Tibial artery (tissue), 4 donors: ENCODE measurements at regions not wholly inside any gene's neighbourhood (a gene's known extent, or its start where the extent isn't known, plus 50 kb on each side); places are given as distances from the start of the nearest gene placed in this dataset.

Experiments used
- DNase-seq, 2 donors: peaks; one replicate each; pipeline ENCODE4 v3.0.0-alpha.2; 2019
- H3K27ac ChIP-seq, 2 donors: fragments of 200-600 bp; sonication (generic) in 1 of 2; 1 replicate in 1 of 2; 2 replicates in 1 of 2; pipeline ENCODE4 v1.5.1; 2018 to 2019; ENCODE audit warnings: mild to moderate bottlenecking in 1 of 2
- H3K27me3 ChIP-seq, 2 donors: fragments of 200-600 bp; sonication (generic) in 1 of 2; one replicate each; pipeline versions ENCODE4 v1.5.1 to v1.6.0; 2016 to 2019
- H3K36me3 ChIP-seq, 3 donors: fragments of 200-600 bp; sonication (generic) in 2 of 3; one replicate each; pipeline ENCODE4 v1.5.1; 2016 to 2019; ENCODE audit warnings: mild to moderate bottlenecking in 2 of 3
- H3K4me1 ChIP-seq, 4 donors: fragments of 200-600 bp; sonication (generic) in 2 of 4; 1 replicate in 3 of 4; 2 replicates in 1 of 4; pipeline ENCODE4 v1.5.1; 2016 to 2019
- H3K4me3 ChIP-seq, 2 donors: fragments of 200-600 bp; sonication (generic) in 1 of 2; 1 replicate in 1 of 2; 2 replicates in 1 of 2; pipeline ENCODE4 v1.5.1; 2018 to 2019; ENCODE audit warnings: mild to moderate bottlenecking in 2 of 2
- H3K9me3 ChIP-seq, 3 donors: fragments of 200-600 bp; sonication (generic) in 1 of 3; one replicate each; pipeline ENCODE4 v1.5.1; 2016 to 2019
- CTCF ChIP-seq, 2 experiments: fragments of 200-600 bp in 1 of 2; fragments of 450-650 bp in 1 of 2; IDR thresholded peaks; one replicate each; pipeline ENCODE4 v1.5.1; 2017 to 2019; ENCODE audit warnings: antibody characterized with exemption in 2 of 2, mild to moderate bottlenecking in 1 of 2, moderate library complexity in 1 of 2
- intact Hi-C: fragments of 100-400 bp; cut with DNase I; formaldehyde crosslinking; loops from one replicate; pipeline ENCODE4 v1.15.0; 2023; ENCODE audit warnings: low total_unique reads

- H3K4me1 ChIP-seq: no peaks in the 10 kb centered on the region
- intact Hi-C loops: no loop called here
- TF ChIP-seq CTCF (IDR thresholded peaks at IDR 0.05): no peak
- H3K4me3 ChIP-seq: no peak overlapping the region
- H3K27me3 ChIP-seq: no peaks in the 10 kb centered on the region
- DNase-seq: no peak
- no peak overlapping the region for H3K27ac ChIP-seq
- no peaks in the 10 kb centered on the region for H3K36me3 ChIP-seq
- peaks cover 0 to 26% (median 11%) of the 10 kb centered on the region in 3 donors for H3K9me3 ChIP-seq
These were observed 112.1 kb upstream of the C1orf87 start for GRCh38 chr1:60185684-60186083.

- intact Hi-C loops: no loop called here
- no peaks in the 10 kb centered on the region for H3K36me3 ChIP-seq
- H3K9me3 ChIP-seq: peaks cover 0 to 26% (median 11%) of the 10 kb centered on the region in 3 donors
- no peaks in the 10 kb centered on the region for H3K4me1 ChIP-seq
- H3K27ac ChIP-seq: no peak overlapping the region
- no peak for TF ChIP-seq CTCF (IDR thresholded peaks at IDR 0.05)
- no peak for DNase-seq
- H3K27me3 ChIP-seq: no peaks in the 10 kb centered on the region
- no peak overlapping the region for H3K4me3 ChIP-seq
These were observed 111.0 kb upstream of the C1orf87 start for GRCh38 chr1:60184521-60184920.

GRCh38 chr1:60173729-60174505, 100.3 kb upstream of the C1orf87 start:
- DNase-seq: no peak
- no peak overlapping the region for H3K4me3 ChIP-seq
- intact Hi-C loops: no loop called here
- TF ChIP-seq CTCF (IDR thresholded peaks at IDR 0.05): no peak
- no peaks in the 10 kb centered on the region for H3K27me3 ChIP-seq
- peaks cover 0 to 8% (median 0%) of the 10 kb centered on the region in 4 donors for H3K4me1 ChIP-seq
- no peaks in the 10 kb centered on the region for H3K9me3 ChIP-seq
- no peak overlapping the region for H3K27ac ChIP-seq
- H3K36me3 ChIP-seq: no peaks in the 10 kb centered on the region

GRCh38 chr1:60173006-60173405, 99.4 kb upstream of the C1orf87 start:
- Histone ChIP-seq H3K4me1 (peaks cover 0 to 17% (median 0%) of the 10 kb centered on the region in 4 donors), H3K36me3 (no peaks in the 10 kb centered on the region), H3K27me3 (no peaks in the 10 kb centered on the region), H3K9me3 (no peaks in the 10 kb centered on the region), H3K27ac (no peak overlapping the region), H3K4me3 (no peak overlapping the region)
- TF ChIP-seq CTCF (IDR thresholded peaks at IDR 0.05): no peak
- intact Hi-C loops: no loop called here
- DNase-seq: no peak

GRCh38 chr1:60171801-60172200, 98.2 kb upstream of the C1orf87 start:
- Histone ChIP-seq H3K4me3 (no peak overlapping the region), H3K9me3 (no peaks in the 10 kb centered on the region), H3K4me1 (peaks cover 0 to 17% (median 0%) of the 10 kb centered on the region in 4 donors), H3K36me3 (no peaks in the 10 kb centered on the region), H3K27me3 (no peaks in the 10 kb centered on the region), H3K27ac (no peak overlapping the region)
- intact Hi-C loops: no loop called here
- no peak for DNase-seq
- TF ChIP-seq CTCF (IDR thresholded peaks at IDR 0.05): no peak
